A549 (cell line): ENCODE measurements at regions not wholly inside any gene's neighbourhood (a gene's known extent, or its start where the extent isn't known, plus 50 kb on each side); places are given as distances from the start of the nearest gene placed in this dataset.

Experiments
- BHLHE40 ChIP-seq: IDR thresholded peaks from 2 replicates; pipeline ENCODE4 v1.6.1; 2012; ENCODE audit warnings: low read depth, low read length, inconsistent platforms
- EP300 ChIP-seq, 2 experiments: fragments of >200 bp; sonication (Bioruptor Twin); formaldehyde crosslinking; IDR thresholded peaks; 2 replicates in 1 of 2; 3 replicates in 1 of 2; pipeline ENCODE4 v1.6.1; 2016 to 2017
- JUN ChIP-seq, 2 experiments: fragments of >200 bp; sonication (Bioruptor Twin); formaldehyde crosslinking; IDR thresholded peaks; 2 replicates in 1 of 2; 3 replicates in 1 of 2; pipeline ENCODE4 v1.6.1; 2016 to 2017
- POLR2A ChIP-seq: IDR thresholded peaks from 2 replicates; pipeline ENCODE4 v1.6.1; 2012; ENCODE audit warnings: mild to moderate bottlenecking, low read length

DNA sequence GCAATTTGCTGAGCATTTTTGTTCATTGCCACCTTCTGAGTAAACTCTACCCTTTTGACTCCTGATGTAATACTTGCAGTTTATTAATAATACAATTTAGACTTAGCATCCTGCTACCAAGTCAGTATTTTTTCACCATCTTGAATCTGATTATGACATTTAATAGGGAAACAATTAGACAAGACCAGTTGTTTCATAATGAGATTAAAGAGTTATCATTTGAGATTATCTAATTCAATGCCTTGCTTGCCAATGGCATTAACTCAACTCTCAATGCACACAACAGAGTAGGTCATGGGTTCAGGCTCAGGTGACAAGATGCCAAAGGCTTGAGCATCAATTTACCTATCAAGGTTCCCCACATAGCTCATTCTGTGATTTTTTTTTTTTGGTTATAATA is 488.4 kb downstream of the DISC1 start:
- no peak for TF ChIP-seq POLR2A
- TF ChIP-seq JUN (IDR thresholded peaks at IDR 0.05) = no peak
- no peak for TF ChIP-seq BHLHE40
- TF ChIP-seq EP300 (IDR thresholded peaks at IDR 0.05) = no peak
